GM19324 (cell line): ENCODE measurements at regions not wholly inside any gene's neighbourhood (a gene's known extent, or its start where the extent isn't known, plus 50 kb on each side); places are given as distances from the start of the nearest gene placed in this dataset.
"Not testable (repeated sequence)": the region's sequence is repeated elsewhere in the genome, so short reads cannot be mapped to it uniquely, and the experiment has no call there.

Experiments
- ATAC-seq: cut with Tn5 transposase; IDR thresholded peaks from one replicate; pipeline ENCODE4 v1.9.1; 2021; ENCODE audit warnings: mild to moderate bottlenecking, moderate library complexity; ENCODE audit not compliant: unreplicated experiment, low FRiP score

- no peak for ATAC-seq
Measured at GRCh38 chr12:58405363-58405762, 464.0 kb downstream of the ATP23 start.

GRCh38 chr12:58408516-58408915 lies 467.1 kb downstream of the ATP23 start:
- ATAC-seq: no peak

DNA sequence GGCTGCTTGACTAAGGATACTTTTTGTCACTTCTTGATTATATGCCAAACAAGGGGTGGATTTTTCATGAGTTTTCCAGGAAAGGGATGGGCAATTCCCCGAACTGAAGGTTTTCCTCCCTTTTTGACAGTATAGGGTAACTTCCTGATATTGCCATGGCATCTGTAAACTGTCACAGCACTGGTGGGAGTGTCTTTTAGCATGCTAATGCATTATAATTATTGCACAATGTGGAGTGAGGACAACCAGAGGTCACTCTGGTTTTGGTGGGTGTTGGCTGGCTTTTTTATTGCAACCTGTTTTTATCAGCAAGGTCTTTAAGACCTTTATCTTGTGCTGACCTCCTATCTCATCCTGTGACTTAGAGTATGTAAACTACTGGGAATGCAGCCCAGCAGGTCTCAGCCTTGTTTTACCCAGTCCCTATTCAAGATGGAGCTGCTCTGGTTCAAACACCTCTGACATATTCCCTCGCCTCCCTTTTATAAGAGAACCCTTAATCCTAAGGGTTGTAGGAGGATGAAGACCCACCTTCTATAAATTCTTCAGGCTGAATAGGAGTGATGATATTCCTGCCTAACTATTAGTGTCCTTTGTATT lies 471.2 kb downstream of the ATP23 start:
- no peak for ATAC-seq

GRCh38 chr12:58413794-58414193 lies 472.4 kb downstream of the ATP23 start:
- no peak for ATAC-seq

GRCh38 chr12:58414398-58414871 lies 473.1 kb downstream of the ATP23 start:
- no peak for ATAC-seq

- no peak for ATAC-seq
Measured at GRCh38 chr12:58415716-58416115, 474.3 kb downstream of the ATP23 start.

- no peak for ATAC-seq
Measured at GRCh38 chr12:58416236-58416635, 474.9 kb downstream of the ATP23 start.

DNA sequence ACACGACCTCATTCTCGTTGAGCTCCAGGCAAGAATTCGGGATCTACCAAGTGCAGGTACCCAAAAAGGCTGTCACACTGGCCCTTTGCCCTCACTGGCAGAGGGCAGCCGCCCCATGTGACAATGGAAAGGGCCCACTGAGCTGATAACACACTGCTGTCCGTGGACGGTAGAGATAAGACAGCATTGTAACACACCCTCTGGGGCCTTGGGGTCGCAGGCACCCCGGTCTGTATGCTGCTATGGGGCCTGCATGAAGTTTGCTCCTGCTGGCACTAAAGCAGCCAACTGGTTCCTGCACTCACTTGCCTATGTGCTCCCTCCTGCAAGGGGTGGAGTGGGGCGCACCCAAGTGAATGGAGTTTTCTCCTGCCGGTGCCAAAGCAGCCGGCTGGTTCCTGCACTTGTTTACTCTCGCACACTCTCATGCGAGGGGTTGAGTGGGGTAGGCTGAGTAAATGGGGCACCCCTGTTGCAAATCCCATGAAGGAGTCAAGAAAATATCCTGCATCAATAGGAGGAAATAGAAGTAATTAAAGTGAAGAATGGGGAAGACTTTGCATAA lies 477.9 kb downstream of the ATP23 start:
- ATAC-seq: no peak

GRCh38 chr12:58419905-58420304 lies 478.5 kb downstream of the ATP23 start:
- no peak for ATAC-seq

DNA sequence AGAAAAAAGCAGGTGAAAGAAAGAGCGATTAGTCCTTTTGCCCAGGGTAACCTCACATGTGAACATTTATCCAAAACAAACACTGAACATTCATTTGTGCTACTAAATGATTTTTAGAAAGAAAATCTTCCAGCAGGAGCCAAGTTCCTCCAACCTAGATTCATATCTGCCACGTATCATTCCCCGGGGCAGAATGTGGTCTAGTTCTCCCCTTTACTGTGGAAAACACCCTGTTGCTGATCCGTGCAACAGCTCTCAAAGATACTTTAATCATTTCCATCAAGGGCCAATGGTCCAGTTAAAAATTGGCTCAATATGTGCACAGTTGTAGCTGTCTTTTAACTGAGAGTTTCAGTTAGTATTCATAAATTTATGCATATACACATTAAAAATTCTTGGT lies 479.1 kb downstream of the ATP23 start:
- no peak for ATAC-seq

- no peak for ATAC-seq
Measured at GRCh38 chr12:58421990-58422389, 480.6 kb downstream of the ATP23 start.

DNA sequence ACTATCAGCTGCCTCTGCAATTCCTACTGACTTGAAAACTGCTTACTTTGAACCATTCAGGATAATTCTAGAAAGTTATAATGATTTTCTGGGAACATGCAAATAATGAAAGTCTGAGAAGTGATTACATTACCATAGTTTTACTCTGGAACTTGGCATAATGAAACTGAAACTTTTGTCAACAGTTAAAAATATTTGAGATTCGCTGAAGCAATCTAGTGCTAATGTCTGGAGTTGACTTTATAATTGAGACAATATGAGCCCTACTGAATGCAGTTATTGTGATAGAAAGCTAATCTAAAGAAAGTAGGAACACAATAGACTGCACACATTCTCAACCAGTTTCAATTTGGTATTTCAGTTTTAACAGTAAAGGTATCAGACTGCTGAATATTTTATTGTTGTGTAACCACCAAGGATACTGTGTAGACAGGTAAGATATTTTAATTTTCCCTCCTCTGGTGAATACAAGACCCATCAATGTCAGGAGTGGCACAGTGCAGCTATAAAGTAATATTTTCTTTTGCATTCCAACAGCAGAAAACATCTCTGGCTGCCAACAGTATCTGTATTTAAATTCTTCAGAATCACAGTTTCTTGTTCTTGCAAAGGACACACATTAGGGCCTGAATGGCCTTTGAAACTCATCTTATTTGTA lies 483.5 kb downstream of the ATP23 start:
- peak; percentile 23 for ATAC-seq

DNA sequence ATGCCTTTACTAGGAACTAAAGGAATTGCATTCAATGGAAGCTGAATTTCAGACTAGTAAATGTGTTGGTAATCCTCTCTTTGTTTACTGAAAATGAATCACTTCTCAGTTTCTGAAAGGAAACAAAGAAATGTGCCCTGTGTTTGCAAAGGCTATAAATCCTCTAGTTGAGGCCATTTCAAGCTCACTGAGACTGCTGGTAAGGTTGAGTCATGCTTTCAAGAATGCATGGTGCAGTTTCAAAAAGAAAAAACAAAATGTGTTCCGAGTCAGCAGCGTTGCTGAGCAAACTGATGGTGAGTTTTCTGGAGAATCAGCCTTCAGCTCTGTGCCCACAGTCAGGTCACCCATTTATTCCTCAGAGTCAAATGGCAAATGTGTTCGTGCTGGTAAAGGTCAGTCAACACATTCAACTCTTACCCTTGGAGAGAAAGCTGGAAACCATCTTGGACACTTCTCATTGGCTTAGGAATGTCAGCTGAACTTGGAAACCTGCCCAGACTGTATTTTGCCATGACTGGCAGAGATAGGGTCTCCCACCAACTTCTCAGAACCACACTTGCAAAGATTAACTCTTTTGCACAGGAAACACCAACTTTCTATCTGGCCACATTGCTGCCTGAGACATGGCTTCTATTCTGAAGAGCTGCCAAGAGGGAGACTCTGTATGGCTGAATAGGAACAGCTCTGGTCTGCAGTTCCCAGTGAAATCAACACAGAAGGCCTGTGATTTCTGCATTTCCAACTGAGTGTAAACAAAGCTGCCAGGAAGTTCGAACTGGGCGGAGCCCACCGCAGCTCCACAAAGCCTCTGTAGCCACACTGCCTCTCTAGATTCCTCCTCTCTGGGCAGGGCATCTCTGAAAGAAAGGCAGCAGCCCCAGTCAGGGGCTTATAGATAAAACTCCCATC lies 484.4 kb downstream of the ATP23 start:
- peak; percentile 91 for ATAC-seq

- not testable (repeated sequence) for ATAC-seq
Measured at GRCh38 chr12:58426437-58426836, 485.1 kb downstream of the ATP23 start.

GRCh38 chr12:58433959-58434358 lies 486.3 kb downstream of the LRIG3 start:
- no peak for ATAC-seq

DNA sequence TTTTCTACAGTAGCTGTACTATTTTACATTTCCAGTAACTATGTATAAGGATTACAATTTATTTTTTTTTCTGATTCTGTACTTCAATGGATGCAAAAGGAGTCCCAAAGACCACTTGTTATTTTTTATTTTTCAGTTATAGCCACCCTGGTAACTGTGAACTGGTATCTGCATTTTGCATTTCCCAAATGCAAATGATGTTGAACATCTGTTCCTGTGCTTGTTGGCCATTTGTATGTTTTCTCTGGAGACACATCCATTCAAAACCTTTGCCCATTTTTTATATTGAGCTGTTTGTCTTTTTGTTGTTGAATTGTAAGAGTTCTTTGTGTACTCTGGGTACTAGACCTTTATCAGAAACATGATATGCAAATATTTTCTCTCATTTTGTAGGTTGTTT lies 485.6 kb downstream of the LRIG3 start:
- ATAC-seq: no peak

GRCh38 chr12:58435647-58436046 lies 484.7 kb downstream of the LRIG3 start:
- ATAC-seq: peak; percentile 86

DNA sequence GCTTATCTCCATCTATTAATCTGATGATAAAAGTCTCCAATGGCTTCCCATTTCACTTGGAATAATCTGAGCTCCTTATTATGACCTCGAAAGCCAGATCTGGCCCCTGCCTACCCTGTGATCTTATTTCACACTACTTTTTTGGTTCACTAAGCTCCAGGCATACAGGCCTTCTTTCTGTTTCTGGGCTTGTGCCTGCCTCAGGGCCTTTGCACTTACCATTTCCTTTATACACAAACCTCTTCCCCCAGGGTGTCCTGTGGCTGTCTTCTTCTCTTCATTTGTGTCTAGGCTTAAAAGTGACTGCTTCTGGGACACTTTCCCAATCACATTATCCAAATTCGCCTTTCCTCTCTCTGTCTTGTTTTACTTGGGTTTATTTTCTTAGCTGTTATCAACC lies 478.8 kb downstream of the LRIG3 start:
- no peak for ATAC-seq

GRCh38 chr12:58443273-58443980 lies 476.9 kb downstream of the LRIG3 start:
- peak; percentile 82 for ATAC-seq

DNA sequence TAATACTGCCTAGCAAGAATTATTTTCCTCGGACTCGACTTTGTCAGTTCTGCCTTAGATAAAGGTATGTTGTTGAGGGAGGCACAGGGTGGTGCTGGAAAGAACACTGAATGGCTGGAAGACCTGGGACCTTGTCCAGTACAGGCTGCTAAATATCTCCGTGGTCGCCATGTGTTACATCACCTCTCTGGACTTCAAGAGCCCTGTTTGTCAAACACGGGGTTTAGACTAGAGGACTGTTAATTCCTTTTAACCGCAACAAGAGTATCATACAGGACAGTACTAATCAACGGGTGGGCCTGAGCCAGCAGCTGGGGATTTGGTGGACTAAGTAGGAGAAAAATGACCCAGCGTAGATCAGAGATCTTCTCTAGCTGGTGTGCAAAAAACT lies 476.3 kb downstream of the LRIG3 start:
- ATAC-seq: no peak
